Limb (tissue), 2 donors: ENCODE measurements at regions not wholly inside any gene's neighbourhood (a gene's known extent, or its start where the extent isn't known, plus 50 kb on each side); places are given as distances from the start of the nearest gene placed in this dataset.
"Not testable (repeated sequence)": the region's sequence is repeated elsewhere in the genome, so short reads cannot be mapped to it uniquely, and the experiment has no call there.

ENCODE experiments used
- DNase-seq, 2 donors: peaks; one replicate each; pipeline ENCODE4 v3.0.0-alpha.2; 2016; ENCODE audit errors: extremely low spot score in 2 of 2

DNA sequence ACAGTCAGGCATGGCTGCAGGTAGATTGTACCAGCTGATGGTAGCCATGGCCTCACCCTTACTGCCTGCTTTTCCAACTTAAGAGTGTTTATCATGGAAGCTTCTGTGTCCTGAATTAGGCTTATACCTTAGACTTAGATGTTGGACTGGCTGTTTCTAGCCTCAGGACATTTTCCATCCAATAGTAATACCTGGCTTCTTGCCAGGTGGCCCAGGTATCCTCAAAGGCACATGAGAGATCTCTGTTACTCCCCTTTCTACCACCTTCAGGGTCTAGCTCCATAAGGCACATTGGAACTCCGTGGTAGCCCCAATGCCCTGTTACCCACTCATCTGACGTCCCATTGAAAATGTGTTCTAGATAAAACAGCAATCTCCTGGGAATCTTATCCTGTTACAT, 407.5 kb downstream of the SPRY2 start:
- no peak for DNase-seq

DNA sequence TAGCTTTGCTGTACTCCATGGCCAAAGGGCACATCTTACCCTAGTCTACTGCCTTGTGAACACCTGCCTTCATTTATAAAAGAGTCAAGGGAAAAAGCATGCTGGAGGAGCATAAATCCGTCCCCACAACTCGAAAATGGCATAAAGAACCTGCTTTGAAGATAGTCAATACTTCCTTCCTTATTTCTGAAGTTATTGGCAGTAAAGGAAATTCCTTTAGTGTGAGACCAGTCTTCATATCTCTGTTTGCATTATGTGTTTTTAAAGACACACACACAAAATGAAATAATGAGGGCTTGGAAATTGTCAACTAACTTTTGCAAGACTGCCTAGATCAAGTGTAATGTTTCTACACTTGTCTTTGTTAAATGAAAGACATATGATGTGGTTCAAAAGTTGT, 408.4 kb downstream of the SPRY2 start:
- no peak for DNase-seq

DNA sequence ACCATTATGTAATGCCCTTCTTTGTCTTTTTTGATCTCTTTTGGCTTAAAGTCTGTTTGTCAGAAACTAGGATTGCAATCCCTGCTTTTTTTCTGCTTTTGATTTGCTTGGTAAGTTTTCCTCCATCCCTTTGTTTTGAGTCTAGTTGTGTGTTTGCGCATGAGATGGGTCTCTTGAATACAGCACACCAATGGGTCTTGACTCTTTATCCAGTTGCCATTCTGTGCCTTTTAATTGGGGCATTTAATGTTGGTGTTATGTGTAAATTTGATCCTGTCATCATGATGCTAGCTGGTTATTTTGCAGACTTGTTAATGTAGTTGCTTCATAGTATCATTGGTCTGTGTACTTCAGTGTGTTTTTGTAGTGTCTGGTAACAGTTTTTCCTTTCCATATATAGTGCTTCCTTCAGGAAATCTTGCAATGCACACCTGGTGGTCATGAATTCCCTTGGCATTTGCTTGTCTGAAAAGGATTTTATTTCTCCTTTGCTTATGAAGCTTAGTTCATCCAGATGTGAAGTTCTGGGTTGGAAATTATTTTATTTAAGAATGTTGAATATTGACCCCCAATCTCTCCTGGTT, 416.9 kb downstream of the SPRY2 start:
- DNase-seq, result not testable (repeated sequence)

DNA sequence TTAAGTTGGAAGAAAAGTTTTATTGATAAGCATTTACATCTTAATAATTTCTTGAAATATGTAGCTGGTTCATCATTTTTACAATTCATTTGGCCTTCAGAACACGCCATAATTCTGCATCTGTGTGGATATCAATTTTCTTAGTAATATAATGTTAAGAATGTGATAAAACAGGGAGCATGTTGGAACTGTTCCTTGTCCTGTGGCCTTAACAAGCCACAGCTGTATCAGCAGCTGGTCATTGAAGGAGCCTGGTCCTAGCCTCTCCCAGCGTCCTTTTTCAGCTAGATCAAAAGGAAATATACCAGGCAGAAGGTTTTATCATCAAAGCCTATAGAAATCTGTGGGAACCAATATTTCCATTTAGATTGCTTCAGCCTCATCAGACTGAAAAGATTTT, 421.8 kb downstream of the SPRY2 start:
- DNase-seq, result no peak

DNA sequence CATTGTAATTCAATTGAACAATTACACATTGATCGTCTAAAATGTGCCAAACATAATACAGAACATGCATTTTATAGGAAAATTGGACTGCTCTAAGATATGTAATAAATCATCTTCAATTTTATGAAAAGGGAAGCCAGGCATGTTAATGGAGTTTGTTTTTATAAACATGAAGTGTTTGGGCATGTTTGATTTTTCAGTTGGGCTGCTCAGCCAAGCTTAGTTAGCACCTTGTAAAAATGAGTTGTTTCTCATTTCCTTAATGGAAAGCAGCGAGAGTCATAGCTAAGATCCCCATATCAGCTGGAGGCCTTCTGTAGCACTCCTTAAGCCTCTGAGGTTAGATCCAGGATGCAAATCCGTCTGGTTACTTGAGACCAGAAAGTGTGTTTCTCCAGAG, 422.3 kb downstream of the SPRY2 start:
- no peak for DNase-seq

DNA sequence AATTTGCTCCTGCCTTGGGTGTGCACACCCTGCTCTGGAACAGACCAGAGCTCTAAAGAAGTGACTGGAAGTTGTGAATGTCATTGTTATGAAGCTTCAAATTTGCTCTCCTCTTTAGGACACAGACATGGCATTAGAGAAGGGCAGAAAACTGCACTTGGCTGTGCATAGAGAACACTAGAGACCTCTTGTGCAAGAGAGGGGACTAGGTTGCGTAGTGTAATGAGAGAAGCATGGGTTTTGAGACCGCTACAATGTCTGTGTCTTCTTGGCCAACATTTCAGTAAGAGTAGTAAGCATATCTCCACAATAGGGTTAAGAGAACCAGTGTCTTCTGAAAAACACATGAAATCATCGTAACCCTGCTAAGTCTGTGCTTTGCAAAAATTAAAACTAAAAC, 423.3 kb downstream of the SPRY2 start:
- DNase-seq, result no peak

DNA sequence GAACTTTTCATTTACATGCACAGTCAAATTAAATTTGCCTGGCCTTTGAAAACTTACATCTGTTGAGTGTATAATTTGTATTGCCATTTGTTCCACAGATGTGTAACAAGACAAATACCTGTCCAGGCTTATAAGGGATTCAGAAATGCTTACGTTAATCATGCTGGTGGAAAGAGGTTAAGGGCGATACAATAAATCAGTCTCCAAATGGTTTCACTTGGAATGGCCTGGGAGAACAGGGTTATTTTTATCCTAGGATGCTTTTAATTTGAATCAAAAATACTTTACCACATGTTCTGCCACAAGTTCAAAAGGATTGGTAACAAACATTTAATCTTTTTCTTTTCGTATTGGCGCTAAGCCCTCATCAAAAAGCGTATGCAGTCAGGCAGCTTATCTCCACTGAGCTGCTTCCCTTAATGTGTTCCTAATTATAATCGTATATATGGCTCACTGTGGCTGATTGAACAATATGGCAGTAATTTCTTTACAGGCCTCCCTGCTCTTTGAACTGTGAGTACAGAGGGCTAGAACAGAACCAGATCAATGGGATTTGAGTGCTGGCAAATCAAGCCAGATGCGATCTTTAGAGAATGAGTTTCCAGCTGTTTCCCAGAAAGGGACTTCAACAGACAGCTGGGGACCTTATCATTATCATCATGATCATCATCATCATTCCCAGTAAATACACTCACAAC, 425.7 kb downstream of the SPRY2 start:
- DNase-seq, result no peak

DNA sequence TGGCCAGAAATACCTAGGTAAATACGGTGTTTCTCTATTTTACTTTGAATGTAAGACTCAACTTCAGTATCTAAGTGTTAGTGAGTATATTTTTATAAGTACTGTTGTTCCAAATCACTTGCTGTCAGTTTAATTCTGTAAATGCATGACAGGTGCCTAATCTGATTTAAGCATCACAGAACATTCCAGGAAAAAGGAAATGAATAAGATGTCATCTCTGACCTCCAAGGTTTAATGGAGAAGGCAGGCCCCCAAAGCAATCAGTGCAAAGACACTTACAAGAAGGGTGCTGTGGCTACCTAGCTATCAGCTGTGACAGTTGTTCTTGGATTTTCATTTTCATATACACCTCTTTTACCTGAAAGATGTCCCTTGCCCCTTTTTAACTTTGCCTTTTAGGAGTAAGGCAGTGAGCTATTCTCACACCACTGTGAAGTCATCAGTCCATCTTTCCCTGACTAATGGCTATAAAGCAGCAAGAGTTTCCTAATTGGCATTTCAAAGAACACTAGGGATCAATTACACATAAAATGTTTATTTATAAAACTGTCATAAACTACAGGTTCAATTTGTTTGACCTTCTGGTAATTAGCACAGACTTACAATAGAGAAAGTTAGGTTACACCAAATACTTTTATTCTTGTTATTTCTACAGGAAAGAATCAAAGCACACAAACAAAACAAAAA, 427.6 kb downstream of the SPRY2 start:
- no peak for DNase-seq

DNA sequence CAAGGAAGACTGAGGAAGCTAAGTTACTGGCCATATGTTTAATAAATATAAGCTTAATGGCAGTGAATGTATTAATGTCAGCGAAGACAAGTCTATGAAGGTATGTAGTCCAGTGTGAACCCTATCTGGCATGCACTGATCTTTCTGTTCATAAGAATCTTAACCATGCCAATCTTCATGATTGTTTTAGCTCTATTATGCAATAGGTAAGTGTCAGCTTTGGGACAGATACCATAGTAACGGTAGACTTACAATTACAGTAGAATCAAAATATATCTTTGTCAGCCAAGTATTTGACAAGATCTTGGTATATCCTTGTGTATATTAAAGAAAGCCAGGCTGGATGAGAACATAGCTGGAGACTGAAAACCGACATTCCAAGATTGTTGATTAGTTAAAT, 428.5 kb downstream of the SPRY2 start:
- no peak for DNase-seq

DNA sequence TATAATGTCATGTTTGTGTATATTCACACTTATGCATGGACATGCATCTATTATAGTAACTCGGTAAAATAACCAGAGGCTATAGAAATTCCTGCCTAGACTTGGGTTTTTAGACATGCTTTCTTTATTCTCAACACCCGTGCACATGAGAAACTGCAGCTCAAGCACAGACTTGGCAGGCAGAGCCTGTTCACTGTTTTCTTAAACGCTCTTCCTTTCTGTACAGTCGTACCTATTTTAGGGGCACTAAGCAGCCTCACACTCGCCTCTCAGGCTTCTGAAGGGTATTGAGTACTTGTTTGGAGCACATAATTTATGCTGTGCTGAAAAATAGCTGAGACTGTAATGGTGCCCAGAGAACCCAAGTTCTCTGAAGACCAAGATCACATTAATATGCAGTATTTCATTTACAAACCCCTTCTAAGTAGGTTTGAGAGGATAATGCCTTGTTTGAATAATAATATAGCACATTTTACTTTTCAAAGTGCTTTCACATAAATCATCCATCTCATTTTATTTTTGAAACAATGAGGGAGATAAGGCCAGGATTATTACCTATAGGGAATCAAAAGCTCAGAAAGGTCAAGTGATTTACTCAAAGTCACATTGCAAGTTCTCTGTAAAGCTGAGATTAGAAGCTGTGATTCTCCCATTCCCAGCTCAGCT, 429.9 kb downstream of the SPRY2 start:
- DNase-seq, result no peak

DNA sequence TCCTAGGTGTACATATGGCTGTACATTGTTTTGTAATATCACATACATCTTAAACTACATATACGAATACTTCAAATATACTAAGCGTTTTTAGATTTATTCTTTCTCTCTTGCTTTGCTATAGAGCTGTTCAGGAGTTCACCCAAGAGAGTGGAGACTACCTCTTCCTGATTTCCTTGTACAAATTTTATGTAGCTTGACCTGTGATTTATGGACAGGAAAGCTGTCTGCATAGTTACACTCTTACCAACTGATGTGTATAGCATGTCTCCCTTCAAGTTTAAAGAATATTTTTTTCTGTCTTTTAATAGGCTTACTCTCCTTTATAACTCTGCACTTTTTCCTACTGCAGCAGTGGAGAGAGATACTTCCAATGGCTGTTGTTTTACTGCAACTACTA, 428.7 kb downstream of the NDFIP2 start:
- no peak for DNase-seq

DNA sequence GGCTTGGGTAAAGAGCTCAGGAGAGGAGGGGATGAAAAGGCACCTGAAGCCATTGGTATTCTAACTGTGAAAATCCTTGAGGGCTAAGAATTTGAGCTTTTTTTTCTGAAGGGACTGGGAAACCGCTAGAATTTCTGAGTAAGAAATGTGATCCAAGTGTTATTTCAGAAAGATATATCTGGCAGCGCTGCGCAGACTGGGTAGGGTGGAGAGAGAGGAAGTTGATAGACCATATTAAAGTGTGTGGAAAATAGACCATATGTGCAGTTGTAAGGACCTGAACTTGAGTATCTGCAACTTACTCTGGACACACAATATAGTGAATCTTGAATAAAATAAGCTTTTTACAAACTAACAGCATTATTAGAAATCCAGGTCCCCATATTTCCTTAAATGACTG, 427.4 kb downstream of the NDFIP2 start:
- no peak for DNase-seq

DNA sequence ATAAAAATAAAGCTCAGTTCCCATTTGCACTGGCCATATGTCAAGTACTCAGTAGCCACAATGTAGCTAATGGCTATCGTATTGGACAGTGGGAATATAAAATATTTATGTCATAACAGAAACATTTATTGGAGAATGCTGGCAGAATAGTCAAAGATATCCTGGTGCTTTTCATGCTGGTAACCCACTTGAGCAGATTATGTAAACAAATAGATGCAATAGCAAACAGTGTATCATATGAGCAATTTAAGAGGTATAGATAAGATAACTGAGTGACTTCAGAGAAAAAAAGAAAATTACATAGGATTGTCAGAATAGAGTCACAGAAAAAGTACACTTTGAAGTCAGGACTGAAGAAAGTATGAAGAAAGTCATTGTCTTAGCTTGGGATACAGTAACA, 426.6 kb downstream of the NDFIP2 start:
- DNase-seq, result no peak

DNA sequence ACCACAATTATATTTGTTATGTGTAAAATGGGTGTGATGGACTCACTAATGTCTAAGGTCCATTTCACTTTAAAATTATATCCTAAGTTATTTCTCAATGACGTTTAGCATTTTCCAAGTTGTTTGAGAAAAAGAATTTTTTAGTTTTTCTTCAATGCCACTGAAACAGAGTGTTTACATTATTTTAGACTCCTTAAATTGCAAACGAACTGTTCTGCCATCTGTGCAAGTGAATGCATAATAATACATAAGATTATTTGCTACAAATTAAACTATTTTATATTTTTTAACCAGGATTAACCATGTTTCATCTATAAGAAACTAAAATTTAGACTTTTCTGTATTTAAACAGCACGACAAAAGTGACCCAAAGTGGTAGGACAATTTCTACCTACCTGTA, 425.4 kb downstream of the NDFIP2 start:
- DNase-seq, result no peak

DNA sequence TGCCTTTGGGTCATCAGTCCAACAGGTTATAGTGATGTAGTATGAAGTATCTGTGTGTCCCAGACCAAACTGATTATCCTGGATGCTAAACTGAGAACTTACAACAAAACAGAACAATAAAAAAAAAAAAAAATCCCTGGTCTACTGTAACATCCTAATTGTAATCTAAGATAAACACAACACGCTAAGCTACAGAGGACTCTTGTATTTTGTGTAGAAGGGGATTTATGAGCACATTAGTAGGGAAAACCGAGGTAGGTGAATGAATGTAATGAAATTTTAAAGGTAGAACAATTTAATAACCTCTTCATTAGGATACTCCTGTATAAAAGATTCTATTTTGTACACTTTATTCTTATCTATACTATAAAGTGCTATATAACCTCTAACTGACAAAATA, 424.1 kb downstream of the NDFIP2 start:
- DNase-seq, result no peak

DNA sequence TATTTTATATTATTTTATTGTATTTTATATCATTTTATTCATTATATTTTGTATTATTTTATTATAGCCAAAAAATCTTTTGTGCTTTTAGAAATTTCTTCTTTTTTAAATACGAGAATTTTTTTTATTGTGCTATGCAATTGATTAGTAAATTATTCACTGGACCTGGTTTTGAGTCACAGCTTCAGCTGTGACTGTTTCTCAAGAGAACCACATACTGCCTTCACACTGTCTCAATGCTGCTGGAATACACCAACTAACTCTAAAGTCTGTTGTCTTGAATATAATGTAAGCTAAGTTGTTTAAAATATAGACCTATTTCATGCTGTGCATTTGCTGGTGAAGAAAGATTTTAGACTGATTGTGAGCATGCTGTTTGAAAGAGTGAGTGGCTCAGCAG, 423.6 kb downstream of the NDFIP2 start:
- no peak for DNase-seq

DNA sequence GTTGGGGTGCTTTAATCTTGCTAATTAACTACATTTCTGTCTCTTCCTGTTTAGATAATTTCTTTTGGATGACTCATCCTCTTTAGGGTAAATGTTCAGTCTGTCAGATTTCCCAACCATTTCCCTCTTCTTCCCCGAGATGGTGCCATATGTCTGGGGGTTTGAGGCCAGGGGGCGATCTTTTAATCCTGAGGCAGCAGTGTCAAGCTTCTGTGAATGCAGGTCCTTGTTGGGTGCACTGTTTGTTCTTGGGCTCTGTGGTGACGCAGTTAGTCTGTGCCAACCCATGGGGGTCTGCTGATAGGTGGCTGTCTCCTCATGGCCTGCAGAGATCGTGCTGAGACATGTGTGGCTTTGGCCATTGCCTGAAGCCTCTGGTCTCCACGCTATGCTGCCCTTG, 420.4 kb downstream of the NDFIP2 start:
- no peak for DNase-seq

DNA sequence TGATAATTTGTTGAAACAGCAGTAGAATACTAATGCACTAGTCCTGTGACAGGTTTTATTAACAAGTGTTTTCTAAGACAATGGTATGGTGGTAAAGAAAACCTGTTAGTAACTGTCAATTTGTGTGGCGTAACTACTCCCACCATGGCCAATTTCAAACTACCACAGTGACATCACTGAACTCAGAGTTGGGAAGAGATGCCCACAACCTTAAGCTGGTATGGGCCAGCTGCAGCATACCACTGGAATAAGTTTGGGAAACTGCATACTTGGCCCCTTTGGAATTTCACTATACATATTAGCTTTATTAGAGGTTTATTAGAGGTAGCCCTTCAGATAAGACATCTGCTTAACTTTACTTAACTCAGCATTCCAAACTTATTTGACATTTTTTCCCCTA, 419.4 kb downstream of the NDFIP2 start:
- DNase-seq, result no peak

DNA sequence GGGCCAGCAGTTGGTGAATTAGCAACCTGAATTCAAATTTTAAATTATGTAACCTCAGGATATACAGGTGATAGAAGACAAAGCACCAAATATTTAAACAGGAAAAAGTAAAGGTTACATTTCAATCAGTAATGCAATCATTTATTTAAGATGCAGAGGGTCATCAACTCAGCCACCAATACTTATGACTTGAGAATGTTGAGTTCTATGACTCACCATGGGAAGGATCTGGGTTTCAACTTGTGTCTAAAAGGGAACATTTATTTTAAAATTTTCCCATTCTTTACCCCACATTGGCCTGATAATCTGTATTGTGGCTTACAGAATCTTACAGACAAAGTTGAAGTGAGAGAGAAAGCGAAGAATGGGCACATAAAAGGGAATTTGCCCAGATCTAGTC, 418.0 kb downstream of the NDFIP2 start:
- no peak for DNase-seq

DNA sequence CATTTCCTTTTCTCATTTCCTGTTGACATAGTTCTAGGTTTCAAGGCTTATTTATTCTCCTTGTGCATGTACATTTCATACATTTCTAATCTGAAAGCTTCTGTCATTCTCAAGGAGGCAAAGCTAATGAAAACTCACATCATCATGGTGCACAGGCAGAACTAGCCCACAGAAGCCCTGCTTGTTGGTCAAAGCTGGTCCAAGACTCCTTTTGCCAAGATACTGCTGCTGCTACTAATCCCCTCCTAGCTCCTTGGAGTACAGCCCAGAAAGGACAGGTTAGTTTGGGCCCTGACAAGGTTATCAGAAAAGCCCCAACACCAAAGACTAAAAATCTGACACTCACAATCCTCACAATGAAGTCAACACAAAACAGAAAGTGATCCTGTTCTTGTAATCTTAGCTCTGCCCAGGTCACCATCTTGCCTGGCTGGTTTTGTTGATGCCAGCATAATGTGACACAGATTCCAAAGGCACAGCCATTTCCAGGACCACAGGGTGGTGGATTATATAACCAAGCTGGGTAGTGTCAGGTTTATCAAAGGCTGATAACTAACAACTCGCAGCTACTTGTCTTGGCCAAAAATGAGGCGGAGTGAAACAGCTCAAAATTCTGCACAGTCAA, 417.4 kb downstream of the NDFIP2 start:
- DNase-seq, result no peak

DNA sequence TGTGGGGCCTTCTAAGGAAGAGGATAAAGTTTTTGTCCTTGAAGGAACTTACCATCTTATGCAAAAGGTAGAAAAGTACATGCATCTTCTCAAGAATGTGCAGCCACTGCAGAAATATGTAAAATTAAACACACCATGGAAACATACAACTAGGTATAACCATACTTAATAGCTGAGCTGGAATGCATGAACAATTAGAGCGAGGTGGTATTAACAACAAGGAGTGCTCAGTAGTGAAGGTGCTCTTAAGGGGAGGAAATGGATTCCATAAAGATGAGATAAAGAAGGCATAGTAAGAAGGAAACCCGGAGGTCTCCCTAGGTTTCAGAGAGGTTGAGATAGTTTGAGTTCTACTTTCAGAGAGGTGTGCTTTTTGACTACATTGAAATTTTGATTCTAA, 415.9 kb downstream of the NDFIP2 start:
- DNase-seq, result no peak

DNA sequence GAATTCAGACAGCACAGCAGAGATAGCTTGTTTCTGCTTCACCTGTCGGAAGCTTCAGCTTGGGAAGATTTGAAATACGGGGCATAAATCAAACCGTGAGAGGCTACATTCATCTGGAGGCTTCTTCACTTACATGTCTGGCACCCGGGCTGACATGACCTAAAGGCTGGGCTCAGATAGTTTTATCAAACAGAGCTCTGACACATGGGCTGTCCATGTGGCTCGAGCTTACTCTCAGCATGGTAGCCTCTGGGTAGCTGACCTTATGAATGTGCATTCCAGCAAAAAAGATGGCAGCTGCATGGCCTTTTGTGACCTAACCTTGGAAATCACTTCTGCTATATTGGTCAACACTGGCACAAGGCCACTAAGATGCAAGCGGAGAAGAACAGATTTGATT, 414.5 kb downstream of the NDFIP2 start:
- no peak for DNase-seq
